GM23248 (cell line): ENCODE measurements at regions not wholly inside any gene's neighbourhood (a gene's known extent, or its start where the extent isn't known, plus 50 kb on each side); places are given as distances from the start of the nearest gene placed in this dataset.
"Not testable (repeated sequence)": the region's sequence is repeated elsewhere in the genome, so short reads cannot be mapped to it uniquely, and the experiment has no call there.

ENCODE experiments used
- DNase-seq: peaks from one replicate; pipeline ENCODE4 v3.0.0-alpha.2; 2015
- H2AFZ ChIP-seq: fragments of 200-600 bp; sonication (generic); 2 replicates; pipeline ENCODE4 v1.6.1; 2016; ENCODE audit warnings: antibody characterized with exemption
- H3F3A ChIP-seq: fragments of 200-600 bp; sonication (generic); 2 replicates; pipeline ENCODE4 v1.6.1; 2016; ENCODE audit warnings: mild to moderate bottlenecking, antibody characterized with exemption, mixed run types; ENCODE audit not compliant: insufficient read depth
- H3K27ac ChIP-seq: fragments of 200-600 bp; sonication (generic); 2 replicates; pipeline ENCODE4 v1.5.1; 2016; ENCODE audit warnings: mild to moderate bottlenecking
- H3K27me3 ChIP-seq: fragments of 200-600 bp; sonication (generic); replicated peaks from 2 replicates; pipeline ENCODE4 v1.6.1; 2016; ENCODE audit warnings: mild to moderate bottlenecking; ENCODE audit not compliant: insufficient read depth
- H3K36me3 ChIP-seq: fragments of 200-600 bp; sonication (generic); 2 replicates; pipeline ENCODE4 v1.6.1; 2016; ENCODE audit warnings: low read depth, mild to moderate bottlenecking
- H3K4me1 ChIP-seq: fragments of 200-600 bp; sonication (generic); 2 replicates; pipeline ENCODE4 v1.6.1; 2016; ENCODE audit warnings: mild to moderate bottlenecking; ENCODE audit not compliant: insufficient read depth
- H3K4me2 ChIP-seq: fragments of 200-600 bp; sonication (generic); one replicate; pipeline ENCODE4 v1.6.1; 2016; ENCODE audit warnings: mild to moderate bottlenecking; ENCODE audit not compliant: unreplicated experiment
- H3K4me3 ChIP-seq: fragments of 200-600 bp; sonication (generic); 2 replicates; pipeline ENCODE4 v1.5.1; 2016; ENCODE audit warnings: mild to moderate bottlenecking
- H3K79me2 ChIP-seq: fragments of 200-600 bp; sonication (generic); 2 replicates; pipeline ENCODE4 v1.6.1; 2016; ENCODE audit warnings: mild to moderate bottlenecking; ENCODE audit not compliant: insufficient read depth
- H3K9ac ChIP-seq: fragments of 200-600 bp; sonication (generic); 2 replicates; pipeline ENCODE4 v1.6.1; 2016; ENCODE audit warnings: mild to moderate bottlenecking
- H3K9me2 ChIP-seq: fragments of 200-600 bp; sonication (generic); 2 replicates; pipeline ENCODE4 v1.6.1; 2016; ENCODE audit warnings: mixed run types, mild to moderate bottlenecking, moderate library complexity; ENCODE audit not compliant: insufficient read depth
- H3K9me3 ChIP-seq: fragments of 200-600 bp; sonication (generic); one replicate; pipeline ENCODE4 v1.6.1; 2017; ENCODE audit warnings: low read depth
- H4K20me1 ChIP-seq: fragments of 200-600 bp; sonication (generic); 2 replicates; pipeline ENCODE4 v1.6.0; 2016; ENCODE audit not compliant: insufficient read depth
- WGBS, 2 experiments: methylation state at CpG; one replicate each; pipeline ENCODE4 v1.1.6; 2015 to 2017; ENCODE audit warnings: low lambda C conversion rate in 2 of 2, low coverage in 1 of 2; ENCODE audit errors: missing lambda C conversion rate in 2 of 2; 5-methylcytosine and 5-hydroxymethylcytosine counted together
- in situ Hi-C: fragments of 300-500 bp; cut with MboI; formaldehyde crosslinking; loops from 2 replicates; pipeline ENCODE4 v1.15.0; 2020

- H3K27me3 ChIP-seq, H3F3A ChIP-seq, H3K79me2 ChIP-seq, DNase-seq, H3K4me1 ChIP-seq, H2AFZ ChIP-seq, H3K27ac ChIP-seq, H3K36me3 ChIP-seq, H3K4me2 ChIP-seq, H3K9me3 ChIP-seq, H3K4me3 ChIP-seq, in situ Hi-C loops, H4K20me1 ChIP-seq, H3K9me2 ChIP-seq, H3K9ac ChIP-seq: not testable (repeated sequence)
- 88 to 93% methylated on average over 4 of the region's 4 CpGs for WGBS, 2 experiments
Observed at GRCh38 chr16:22589757-22590156, 79.1 kb downstream of the NPIPB5 start.

GRCh38 chr16:22596445-22597045 lies 85.9 kb downstream of the NPIPB5 start:
- H3K27me3 ChIP-seq, H2AFZ ChIP-seq, H3K9me2 ChIP-seq, H3K4me3 ChIP-seq, H3K4me2 ChIP-seq, H4K20me1 ChIP-seq, H3K9ac ChIP-seq, H3F3A ChIP-seq, H3K4me1 ChIP-seq, in situ Hi-C loops, DNase-seq, H3K36me3 ChIP-seq, H3K9me3 ChIP-seq, H3K79me2 ChIP-seq, H3K27ac ChIP-seq: not testable (repeated sequence)
- WGBS, 2 experiments = no CpG with 5 or more reads among the region's 8 CpGs

- H3K79me2 ChIP-seq, H3K4me1 ChIP-seq, in situ Hi-C loops, DNase-seq, H3K36me3 ChIP-seq, H3K27ac ChIP-seq, H3K4me2 ChIP-seq, H3F3A ChIP-seq, H3K4me3 ChIP-seq, H3K9me2 ChIP-seq, H2AFZ ChIP-seq, H3K9me3 ChIP-seq, H4K20me1 ChIP-seq, H3K9ac ChIP-seq, H3K27me3 ChIP-seq: not testable (repeated sequence)
- 77 to 87% methylated on average over 4 to 7 of the region's 11 CpGs for WGBS, 2 experiments
Observed at GRCh38 chr16:22603744-22604143, 93.1 kb downstream of the NPIPB5 start.

GRCh38 chr16:22606619-22607018 lies 95.9 kb downstream of the NPIPB5 start:
- H3K27ac ChIP-seq, H2AFZ ChIP-seq, H3K4me3 ChIP-seq, H3K79me2 ChIP-seq, H3K4me2 ChIP-seq, H3F3A ChIP-seq, H3K36me3 ChIP-seq, H3K27me3 ChIP-seq, in situ Hi-C loops, H3K9ac ChIP-seq, H3K9me3 ChIP-seq, H4K20me1 ChIP-seq, H3K9me2 ChIP-seq, H3K4me1 ChIP-seq, DNase-seq: not testable (repeated sequence)

GRCh38 chr16:22609798-22610197 lies 99.1 kb downstream of the NPIPB5 start:
- H3F3A ChIP-seq, H3K4me2 ChIP-seq, H4K20me1 ChIP-seq, H3K4me3 ChIP-seq, H3K79me2 ChIP-seq, H2AFZ ChIP-seq, H3K36me3 ChIP-seq, H3K9me3 ChIP-seq, H3K9me2 ChIP-seq, in situ Hi-C loops, H3K27me3 ChIP-seq, H3K27ac ChIP-seq, DNase-seq, H3K4me1 ChIP-seq, H3K9ac ChIP-seq: not testable (repeated sequence)
- 67 to 89% methylated on average over 1 to 2 of the region's 2 CpGs for WGBS, 2 experiments

- H3K36me3 ChIP-seq, H3K9me3 ChIP-seq, in situ Hi-C loops, H3K27me3 ChIP-seq, H3K4me2 ChIP-seq, H3K9me2 ChIP-seq, H3F3A ChIP-seq, H3K79me2 ChIP-seq, H3K4me3 ChIP-seq, H3K27ac ChIP-seq, H2AFZ ChIP-seq, H3K4me1 ChIP-seq, DNase-seq, H4K20me1 ChIP-seq, H3K9ac ChIP-seq: not testable (repeated sequence)
- 56 to 68% methylated on average over 4 of the region's 4 CpGs for WGBS, 2 experiments
Observed at GRCh38 chr16:22611128-22611527, 100.4 kb downstream of the NPIPB5 start.
